SHP77 (cell line): ENCODE measurements at regions not wholly inside any gene's neighbourhood (a gene's known extent, or its start where the extent isn't known, plus 50 kb on each side); places are given as distances from the start of the nearest gene placed in this dataset.

Source experiments
- DNase-seq, 2 experiments: peaks; one replicate each; lab custom pipeline; 2025; lab: John Stamatoyannopoulos, UW

DNA sequence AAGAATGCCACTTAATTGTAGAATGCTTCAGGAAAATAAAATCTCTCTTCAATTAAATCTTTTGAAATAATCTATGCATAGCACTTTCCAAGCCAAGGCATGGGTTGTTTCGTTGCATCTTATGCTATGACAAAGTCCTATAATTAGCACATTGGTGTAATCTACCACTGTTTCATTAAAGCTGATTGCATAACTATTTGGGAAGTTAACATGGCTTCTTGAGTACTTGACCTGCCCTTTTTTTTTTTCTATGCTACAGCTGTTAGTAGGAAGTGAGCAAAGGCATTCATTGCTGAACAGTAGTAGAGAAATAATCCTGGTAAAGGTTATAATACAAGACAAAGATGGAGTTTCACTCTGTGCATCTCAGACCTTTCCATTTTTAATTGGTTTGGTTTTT is 557.2 kb upstream of the CELF2 start:
- DNase-seq = no peak

DNA sequence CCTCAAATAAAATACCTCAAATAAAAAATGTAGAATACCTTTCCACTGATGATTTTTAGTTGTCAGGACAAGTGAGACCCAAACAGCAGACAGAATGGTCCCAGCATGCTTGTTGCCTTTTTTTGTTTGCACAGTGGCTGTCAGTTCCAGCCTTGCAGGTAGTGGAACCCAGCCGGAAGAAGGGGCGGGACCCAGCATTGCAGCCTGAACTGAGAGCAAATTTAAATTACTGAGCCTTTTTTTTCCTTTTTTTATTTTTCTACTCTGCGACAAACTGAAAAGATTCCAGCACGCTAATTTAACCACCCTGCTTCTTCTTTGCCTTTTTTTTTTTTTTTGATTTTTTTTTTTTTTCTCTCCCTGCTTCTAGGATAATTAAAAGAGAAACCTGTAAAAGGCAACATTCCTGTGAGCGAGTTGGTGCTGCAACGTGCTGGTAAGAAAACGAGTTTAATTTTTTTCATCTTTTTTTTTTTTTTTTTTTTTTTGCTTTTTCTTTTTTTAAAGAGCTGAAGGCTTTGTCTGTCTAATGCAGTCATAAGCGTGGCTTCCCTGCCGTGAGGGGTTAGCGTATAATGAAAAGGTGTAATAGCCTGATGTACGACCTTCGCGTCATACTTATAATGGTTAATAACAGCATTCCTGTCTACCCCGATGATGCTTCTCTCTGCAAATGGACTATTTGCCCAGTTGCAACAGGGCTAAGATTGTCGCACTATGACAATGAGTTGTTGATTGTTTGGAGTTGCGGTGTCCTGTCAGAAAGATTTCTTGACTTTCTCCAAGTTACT is 555.3 kb upstream of the CELF2 start:
- DNase-seq = no peak

DNA sequence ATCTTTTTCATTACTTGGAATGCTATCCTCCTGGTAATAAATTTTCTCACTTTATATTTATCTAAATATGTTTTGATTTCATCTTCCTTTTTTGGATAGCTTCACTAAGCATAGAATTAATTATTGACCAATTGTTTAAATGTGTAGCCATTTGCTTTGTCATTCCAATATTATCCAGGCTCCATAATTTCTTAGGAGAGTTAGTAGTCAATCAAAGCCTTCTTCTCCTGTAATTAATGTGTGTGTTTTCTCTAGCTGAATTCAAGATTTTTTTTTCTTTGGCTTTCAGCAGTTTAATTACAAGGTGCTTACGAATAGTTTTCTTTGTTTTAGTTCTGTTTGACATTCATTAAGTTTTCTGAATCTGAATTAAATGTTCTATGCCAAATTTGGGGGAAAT is 545.9 kb upstream of the CELF2 start:
- DNase-seq = no peak

DNA sequence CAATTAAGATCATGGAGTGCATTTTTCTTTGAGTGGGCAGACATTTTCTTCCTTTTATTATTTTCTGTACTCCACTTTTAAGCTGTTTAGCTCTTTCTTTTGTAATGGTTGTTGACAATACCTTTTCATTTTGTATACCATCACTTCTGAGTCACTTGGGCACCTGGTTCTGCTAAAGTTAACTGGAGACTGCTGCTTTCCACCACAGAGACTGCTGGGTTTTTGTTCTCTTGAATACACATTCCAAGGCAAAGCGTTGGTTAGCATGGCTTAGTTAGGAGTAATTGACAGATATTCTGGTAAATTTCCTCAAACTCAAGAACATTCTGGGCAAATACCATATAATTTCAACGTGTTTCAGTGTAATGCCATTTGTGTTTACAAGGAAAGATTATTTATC is 541.9 kb upstream of the CELF2 start:
- no peak for DNase-seq

DNA sequence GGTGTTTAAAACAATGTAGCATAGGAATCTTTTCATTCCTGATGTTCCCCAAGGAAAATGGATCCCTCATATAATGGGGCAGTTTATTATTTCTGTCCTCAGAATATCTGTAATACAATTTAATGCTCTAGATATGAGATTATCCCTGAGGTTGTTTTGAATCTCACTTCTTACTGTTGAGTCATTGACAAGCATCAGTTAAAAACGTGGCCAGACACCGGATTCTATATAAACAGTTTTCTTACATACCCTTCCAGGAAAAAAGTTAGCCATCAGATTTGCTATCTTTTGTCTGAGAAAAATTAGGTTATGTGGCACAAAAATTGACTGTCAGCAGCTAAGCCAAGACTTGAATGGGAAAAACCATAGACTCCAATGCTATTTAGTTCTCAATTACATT is 539.8 kb upstream of the CELF2 start:
- no peak for DNase-seq

DNA sequence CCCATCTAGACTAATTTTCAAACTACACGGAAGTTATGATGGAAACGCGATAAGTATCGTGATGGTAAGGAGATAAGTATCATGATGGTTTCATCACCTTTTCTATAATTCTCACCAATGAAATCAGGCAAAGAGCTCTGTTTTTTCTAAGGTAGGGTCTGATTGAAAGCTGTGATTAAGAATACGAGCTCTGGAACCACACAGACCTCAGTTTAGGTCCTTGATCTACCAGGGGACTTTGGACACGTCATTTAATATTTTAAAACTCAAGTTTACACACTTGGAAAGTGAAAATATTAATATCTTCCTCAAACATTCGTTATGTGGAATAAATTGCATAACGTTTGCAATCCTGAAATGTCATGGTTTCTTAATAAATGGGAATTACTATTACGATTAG is 538.2 kb upstream of the CELF2 start:
- no peak for DNase-seq

DNA sequence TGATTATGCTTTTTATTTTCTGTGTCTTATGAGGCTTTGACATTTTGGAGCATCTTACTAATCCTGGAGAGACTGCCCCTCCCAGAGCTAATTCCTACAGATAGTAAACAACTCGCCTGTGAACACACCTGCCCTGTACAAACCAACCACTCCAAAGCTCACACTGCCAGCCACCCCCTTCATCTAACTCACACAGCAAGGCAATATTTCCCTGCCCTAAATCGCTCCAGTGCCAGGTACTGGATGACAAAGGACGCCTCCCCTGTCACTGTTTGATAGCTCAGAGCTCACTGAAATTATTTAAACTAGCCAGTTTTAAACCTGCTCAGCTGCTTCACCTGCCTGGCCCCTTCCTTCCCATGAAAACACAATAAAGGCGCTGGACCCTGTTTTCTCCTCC is 535.1 kb upstream of the CELF2 start:
- peak in 1 of 2 experiments; percentile 2 for DNase-seq

DNA sequence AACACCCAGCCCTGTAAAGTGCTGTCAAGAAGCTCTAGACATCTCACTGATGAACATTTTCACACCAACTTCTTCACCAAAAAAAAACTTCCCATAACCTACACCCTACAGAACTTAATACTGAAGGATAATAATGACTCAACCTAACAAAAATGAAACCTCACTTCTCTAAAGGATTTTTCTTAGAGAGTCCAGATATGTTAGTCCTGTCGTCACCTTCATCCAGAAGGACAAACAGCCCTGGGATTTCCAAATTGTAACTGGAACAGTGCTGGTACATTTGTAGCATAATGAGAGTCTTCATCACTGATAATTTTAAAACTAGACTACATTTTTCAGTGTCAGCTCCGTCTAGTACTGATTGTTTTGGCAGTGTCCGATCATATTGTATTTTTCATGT is 528.6 kb upstream of the CELF2 start:
- no peak for DNase-seq

DNA sequence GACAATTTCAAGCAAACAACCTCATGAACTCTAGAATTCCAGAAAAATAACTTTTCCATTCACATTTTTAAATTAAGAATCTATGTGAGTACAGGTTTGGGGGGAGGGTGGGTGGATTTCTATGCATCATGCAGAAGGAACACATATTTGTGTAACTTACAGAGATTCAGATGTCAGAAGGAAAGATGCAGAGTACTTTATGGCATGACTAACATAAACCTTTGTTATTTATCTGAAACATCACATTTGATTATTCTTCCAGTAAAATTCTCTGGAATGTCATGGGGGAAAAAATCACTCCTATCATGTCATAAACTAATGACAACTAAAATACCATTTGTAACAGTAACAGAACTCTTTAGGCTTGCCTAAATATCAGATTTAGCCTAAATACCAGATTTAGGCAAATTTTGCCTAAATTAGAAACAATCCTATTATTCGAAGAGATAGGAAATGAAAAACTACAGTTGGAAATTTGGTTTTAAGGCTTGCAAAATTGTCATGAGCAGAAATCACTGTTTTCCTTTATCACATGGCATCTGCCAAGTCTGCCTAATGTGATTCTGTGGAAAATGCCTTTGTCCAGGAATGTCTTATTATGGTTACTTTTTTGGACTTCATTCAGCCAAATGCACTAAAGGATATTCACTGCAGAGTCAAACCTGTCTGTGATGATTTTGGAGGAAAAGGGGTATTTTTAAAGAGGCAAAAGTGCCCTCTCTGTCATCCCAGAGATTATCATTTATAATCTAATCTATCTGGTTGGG is 527.7 kb upstream of the CELF2 start:
- DNase-seq = no peak

DNA sequence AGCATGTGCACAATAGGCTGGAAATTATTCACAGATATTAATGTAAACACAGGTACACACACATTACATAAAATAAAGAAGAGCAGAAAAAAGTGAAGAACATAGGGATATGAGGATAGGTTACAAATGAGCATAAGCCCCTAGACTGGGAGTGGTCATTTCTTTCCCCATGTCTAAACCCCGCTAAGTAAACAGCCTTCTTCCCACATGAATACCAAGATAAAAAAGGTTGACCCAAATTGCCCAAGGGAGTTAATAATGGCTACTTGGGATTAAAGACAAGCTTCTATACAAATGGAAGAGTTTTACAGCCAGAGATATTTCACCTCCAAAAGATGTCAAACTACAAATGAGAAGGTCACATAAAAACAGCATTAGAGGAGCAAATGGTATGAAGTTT is 527.1 kb upstream of the CELF2 start:
- DNase-seq = no peak

DNA sequence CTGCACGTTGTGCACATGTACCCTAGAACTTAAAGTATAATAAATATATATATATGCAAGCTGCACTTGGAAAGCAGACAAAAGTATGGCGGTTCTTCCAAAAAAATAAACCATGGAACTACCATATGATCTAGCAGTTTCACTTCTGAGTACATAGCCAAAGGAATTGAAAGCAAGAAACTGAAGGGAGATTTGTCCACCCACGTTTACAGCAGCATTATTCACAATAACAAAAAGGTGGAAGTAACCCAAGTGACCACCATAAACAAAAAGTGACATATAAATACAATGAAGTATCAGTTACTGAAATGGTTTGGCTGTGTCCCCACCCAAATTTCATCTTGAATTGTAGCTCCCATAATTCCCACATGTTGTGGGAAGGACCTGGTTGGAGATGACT is 525.3 kb upstream of the CELF2 start:
- DNase-seq = no peak

DNA sequence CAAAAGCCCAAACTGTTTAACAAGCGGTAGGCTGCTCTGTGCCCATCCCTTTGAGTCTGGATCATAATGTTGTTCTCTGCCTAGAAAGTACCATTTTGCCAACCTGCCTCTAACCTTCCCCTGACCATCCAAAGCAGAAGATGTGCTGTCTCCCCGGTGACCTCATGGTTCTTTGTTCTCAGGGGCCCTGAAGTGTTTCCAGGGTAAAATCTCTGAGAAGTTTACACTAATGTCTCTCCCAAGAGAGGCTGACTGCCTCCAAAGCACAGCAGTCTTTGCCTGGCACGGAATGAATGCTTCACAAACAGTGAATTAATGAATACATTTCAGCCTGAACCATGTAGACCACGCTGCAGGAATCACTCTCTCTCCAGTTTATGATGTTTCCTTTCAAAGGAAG is 523.8 kb upstream of the CELF2 start:
- DNase-seq = no peak

DNA sequence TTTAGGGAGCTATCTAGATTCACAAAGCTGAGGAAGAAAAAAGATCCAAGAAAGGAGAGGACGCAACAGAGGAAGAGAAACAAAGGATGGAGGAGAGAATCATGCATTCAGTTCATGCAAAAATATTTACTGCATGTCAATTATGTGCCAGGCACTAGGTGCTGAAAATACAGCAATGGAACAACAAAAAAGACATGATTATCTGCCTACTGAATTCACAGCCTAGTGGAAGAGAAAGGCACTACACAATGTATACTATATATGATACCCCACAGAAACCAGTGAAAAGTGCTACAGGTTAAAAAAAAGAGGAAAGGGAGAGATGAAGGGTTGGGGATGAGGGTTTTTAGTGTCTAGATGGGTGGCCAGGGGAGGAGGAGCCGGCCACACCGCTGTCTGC is 520.4 kb upstream of the CELF2 start:
- no peak for DNase-seq

DNA sequence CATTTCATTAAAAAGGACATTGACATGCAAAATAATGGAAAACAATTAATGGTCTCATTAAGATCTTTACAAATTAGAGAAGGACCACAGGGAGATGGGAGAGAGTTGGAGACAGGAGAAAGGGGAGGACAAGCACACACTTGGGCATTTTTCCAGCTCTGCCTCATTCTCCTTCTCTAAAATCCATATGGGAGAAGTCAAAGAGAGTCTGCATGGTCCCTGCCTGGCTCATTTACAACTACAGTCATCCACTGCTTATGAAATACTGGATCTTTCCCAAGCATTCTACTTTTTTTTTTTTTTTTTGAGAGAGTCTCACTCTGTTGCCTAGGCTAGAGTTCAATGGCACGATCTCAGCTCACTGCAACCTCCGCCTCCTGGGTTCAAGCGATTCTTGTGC is 518.9 kb upstream of the CELF2 start:
- DNase-seq = no peak

DNA sequence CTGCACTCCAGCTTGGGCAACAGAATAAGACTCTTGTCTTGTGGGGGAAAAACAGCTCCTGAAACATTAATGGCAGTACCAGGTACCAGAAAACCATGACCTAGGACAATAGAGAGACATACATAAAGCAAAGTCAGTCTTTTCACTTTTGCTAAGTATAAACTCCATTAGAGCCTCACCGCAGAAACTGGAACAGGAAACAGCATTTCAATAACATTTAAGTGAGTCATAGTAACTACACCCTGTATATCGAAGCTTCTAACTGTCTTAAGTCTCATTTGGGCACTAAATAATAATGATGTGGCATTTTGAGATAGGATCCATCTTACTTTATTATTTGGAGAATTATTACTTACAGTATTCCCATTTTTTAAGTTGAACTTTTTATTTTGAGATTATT is 517.8 kb upstream of the CELF2 start:
- DNase-seq = no peak

DNA sequence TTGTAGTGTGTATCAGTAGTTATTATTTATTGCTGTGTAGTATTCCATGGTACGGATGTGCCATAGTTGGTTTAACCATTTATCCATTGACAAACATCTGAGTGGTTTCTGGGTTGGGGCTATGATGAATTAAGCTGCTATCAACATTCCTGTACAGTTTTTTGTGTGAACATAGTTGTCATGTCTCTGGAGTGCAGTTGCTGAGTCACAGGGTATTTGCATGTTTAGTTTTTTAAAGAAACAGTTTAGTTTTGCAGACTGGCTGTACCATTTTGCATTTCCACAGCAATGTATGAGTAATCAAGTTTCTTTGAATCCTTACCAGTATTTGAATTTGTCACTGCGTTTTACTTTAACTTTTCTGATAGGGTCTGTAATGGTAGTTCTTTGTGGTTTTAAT is 516.7 kb upstream of the CELF2 start:
- DNase-seq = no peak

DNA sequence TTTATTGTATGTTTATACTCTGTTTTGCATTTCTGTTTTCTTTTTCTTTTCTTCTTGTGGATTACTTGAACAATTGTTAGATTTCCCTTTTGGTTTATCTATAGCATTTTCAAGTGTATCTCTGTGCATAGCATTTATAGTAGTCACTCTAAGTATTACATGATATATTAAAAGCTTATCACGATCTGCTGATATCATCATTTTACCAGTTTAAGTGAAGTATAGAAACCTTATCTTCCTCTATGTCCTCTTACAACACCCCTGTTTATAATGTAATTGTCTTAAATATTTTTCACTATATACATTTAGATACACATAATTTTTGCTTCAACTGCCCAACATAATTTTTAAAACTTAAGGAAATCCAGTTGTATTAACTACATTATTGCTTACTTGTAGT is 513.9 kb upstream of the CELF2 start:
- no peak for DNase-seq

DNA sequence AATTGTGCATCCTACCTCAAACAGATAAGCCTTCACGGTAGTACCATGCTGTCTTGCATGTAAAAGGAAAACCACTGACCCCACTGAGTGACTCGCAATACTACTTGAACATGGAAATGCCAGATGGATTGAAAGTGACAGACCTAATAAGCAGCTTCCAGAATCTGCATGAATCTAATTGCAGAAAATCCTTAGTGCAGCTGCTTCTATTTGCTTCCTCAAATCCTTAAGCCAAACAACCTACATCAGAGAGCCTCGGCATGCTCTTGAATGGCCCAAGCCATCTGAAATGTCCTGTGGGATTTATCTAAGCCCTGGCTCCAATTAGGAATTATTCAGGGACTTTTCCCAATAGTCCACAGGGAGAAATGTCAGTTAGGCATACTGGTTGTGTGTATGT is 509.5 kb upstream of the CELF2 start:
- DNase-seq = no peak

DNA sequence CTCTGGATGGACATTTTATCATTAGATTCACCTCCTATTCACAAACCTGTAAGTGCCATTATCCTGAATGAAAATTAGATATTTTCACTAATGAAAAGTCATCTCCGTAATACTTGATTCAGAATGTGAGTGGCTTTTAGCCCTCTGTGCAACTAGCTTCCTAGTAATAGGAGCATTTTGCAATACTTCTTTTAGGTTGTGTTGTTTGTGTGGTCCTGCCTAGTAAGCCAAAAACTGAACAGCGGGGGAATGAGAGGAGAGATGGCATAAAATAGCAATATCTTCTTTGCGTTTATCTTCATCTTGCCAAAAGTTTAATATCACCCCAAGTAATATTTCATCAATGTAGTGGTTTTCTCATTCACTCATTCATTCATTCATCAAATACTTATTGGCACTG is 507.5 kb upstream of the CELF2 start:
- no peak for DNase-seq

DNA sequence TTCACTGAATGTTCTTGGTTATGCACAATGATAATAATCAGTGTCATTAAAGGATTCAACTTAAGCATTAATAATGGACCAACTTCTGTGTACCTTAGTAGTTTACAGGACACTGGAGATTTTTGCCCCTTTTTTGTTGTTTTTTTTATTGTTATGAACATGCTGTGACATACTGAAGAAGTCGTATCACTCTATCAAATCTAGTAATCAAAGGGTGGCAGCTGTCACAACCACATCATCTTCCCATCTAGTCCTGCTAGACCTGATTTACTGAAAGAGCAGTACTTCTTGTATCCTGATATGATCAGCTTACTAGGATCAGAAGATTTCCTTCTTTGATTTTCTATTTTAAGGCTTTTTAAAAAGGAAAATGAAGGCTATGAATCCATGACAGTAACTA is 504.6 kb upstream of the CELF2 start:
- DNase-seq = no peak

DNA sequence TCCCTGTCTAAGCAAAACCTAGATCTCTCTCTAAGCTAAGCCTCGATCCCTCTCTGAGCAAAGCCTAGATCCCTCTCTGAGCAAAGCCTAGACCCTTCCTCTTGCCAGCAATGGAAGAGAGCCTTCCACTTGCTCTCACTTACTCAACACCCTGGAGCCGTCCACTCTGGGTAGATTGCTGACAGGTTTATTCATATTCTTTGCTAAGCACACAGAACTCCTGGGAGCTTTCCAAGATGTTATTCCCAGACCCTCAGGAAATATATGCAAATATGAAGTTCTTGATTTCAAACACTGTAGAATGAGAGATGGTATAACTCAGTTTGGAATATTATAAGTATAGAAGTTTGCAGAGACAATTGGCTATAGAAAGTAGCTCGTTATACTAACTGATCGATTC is 503.8 kb upstream of the CELF2 start:
- no peak for DNase-seq

DNA sequence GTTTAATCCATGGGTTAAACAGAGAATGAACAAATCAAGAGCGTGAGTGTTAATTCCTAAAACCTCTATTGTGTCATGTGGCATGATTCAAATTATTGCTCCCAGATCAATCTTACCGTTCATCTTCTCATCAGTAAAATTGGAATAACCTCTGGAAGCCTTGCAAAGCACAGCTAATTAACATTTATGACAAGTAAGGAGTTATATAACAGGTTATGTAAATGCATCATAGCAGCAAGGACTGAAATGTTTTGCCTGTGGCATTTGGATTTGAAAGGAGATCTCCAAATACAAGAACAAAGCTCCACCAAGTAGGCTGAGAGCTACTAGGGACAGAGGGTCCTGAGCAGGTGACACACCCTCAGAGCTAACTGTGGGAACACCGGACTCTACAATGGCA is 502.9 kb upstream of the CELF2 start:
- DNase-seq = no peak

DNA sequence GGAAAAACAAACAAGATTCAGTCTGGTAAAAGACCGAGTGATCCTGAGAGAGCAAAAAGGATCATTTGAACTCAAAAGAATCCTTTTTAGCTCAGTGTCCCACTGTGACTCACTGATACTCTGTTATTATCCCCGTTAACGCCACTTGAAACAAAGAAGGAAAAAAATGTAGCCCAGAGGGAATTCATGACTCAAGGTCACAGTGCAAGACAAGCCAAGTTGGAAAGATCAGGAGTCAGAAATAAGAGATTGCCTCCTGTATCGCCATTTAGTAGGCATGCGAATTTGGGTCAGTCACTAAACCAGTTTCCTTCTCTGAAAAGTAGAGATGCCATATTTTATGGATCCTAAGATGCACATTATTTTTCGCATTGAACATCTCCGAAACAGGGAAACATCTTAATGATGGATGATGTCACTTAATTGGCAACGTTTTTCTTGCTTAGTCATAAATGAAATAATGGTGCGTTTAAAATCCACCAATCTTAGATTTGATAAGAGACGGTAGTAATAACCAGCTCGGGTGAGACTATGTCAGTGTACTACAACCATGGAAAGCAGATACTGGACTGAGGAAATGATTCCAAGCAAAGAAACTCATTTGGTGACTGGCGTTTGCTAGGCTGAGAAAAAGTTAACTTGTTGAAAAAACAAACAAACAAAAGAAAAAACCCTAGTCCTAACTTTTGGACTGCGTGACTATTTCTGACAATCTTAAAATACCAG is 502.0 kb upstream of the CELF2 start:
- no peak for DNase-seq
